GM18517 (cell line): ENCODE measurements at regions not wholly inside any gene's neighbourhood (a gene's known extent, or its start where the extent isn't known, plus 50 kb on each side); places are given as distances from the start of the nearest gene placed in this dataset.

Experiments
- ATAC-seq: cut with Tn5 transposase; IDR thresholded peaks from one replicate; pipeline ENCODE4 v1.9.1; 2021; ENCODE audit warnings: mild to moderate bottlenecking, moderate library complexity; ENCODE audit not compliant: unreplicated experiment

DNA sequence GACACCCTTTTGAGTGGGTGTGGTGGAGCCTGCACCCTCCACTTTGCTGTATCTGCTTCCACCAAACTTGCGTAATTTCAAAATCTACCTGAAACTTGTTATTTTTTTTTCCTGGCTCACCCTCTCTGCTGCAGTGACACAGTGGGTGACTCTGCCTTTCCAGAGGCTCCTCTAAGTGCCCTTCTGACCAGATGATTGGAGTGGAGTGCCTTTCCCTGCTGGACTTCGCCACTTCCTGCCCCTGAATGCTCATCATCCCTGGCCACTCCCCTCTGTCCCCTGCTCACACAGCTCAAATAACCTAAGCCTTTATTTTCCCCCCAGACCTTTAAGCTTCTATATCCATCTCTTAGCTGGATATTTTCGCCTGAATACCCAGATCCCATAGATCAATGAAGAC, 777.5 kb upstream of the ID2 start:
- no peak for ATAC-seq

DNA sequence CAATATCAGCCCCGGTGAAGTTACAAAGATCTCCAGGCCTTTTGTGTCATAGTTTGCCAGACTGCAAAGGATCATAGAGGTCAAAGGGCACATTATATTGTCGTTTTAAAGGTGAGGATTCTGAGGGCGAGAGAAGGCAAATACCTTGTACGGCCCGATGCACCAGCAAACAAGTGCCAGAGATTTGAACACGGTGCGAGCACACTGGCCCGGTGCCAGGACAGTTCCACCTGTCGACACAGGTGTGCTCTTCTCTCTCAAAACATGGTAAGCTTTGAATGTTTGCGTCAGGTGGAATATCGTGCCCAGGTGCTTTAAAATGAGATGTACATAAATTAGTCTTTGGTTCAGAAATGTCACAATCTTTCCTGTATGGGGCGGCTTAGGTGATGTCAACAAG, 776.1 kb upstream of the ID2 start:
- no peak for ATAC-seq

DNA sequence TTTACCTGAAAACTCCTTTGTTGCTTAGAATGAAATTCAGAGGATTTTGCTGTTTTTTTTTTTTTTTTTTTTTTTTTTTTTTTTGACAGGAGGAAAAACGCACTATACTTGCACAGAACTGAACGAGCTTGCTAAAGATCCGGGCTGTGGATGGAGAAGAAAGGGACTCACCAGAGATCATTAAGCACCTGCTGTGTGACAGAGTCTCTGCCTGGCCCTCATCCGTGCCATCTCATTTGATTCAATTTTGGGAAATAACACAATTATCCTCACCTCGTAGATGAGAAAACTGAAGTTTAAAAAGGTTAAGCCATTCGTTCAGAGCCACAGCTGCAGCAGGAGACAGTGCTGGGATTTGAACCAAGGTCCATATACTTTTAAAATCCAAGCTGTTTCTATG, 775.4 kb upstream of the ID2 start:
- no peak for ATAC-seq

DNA sequence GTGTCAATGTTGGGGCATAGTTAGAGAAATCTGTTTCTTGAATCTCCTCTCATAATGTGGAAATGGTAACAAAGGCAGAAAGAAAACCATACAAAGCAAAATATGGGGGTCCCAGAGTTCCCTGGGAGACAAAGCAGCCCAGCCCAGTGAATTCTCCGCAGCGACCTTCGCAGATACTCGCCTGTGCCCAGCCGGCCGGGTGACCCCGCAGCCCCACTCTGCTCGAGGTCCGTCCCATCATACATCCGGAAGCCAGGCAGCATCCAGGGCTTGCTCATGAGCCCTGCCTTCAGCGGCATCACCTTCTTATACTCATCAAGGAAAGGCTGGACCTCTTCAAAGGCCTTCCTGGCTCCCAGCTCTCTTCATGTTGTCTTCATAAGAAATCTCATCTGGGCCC, 774.8 kb upstream of the ID2 start:
- no peak for ATAC-seq

DNA sequence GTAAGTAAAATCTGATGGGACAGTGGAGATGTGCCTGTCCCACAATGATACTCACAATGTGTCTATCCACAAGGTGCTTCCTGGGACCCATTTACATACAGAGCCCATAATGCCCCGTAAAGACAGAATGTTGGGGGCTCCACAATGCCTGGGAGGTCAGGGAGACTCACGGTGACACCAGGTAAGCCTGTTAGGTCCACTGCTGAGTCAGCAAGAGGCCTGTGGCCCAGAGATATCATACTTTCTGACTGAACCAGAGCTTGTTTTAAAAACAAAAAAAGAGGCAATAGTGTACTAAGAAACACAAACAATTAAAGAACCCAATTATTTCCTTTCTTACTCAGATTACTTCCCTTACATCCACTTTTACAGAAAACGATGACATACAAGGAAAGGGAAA, 771.1 kb upstream of the ID2 start:
- ATAC-seq, result no peak

DNA sequence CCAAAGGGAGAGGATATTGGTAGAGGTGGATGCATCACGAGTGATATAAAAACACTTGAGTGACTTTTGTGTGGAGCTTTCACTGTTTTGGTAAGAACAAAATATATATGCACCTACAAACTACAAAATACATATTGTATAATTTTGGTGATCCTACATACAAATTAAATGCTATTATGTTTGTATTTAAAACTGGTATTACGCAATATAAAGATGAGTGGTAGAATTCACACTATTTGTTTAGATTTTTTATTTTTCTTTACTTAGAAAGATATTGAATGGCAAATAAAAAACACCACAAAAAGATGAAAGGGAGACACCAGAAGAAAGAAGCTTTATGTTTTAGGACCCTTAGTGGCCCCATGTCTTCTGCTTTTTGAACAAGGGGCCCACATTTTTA, 770.7 kb upstream of the ID2 start:
- no peak for ATAC-seq

DNA sequence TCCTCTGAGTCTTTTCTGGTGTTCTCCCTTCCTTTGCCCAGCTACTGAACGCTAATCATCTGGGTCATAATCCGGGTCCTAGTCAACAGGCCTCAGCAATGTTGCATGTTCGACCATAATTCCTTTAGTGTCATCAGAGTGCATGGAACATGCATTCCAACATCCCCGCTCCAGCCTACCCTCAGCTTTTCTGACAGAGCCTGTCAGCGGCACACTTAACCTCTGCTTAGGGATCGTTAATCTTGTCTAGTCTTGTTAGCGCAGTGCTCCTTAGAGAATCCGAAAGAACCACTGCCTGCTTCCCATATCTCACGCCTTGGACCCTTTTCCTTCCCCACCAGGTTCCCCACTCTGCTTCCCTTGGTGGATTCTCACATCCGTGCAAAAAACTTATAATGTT, 767.9 kb upstream of the ID2 start:
- ATAC-seq, result no peak

DNA sequence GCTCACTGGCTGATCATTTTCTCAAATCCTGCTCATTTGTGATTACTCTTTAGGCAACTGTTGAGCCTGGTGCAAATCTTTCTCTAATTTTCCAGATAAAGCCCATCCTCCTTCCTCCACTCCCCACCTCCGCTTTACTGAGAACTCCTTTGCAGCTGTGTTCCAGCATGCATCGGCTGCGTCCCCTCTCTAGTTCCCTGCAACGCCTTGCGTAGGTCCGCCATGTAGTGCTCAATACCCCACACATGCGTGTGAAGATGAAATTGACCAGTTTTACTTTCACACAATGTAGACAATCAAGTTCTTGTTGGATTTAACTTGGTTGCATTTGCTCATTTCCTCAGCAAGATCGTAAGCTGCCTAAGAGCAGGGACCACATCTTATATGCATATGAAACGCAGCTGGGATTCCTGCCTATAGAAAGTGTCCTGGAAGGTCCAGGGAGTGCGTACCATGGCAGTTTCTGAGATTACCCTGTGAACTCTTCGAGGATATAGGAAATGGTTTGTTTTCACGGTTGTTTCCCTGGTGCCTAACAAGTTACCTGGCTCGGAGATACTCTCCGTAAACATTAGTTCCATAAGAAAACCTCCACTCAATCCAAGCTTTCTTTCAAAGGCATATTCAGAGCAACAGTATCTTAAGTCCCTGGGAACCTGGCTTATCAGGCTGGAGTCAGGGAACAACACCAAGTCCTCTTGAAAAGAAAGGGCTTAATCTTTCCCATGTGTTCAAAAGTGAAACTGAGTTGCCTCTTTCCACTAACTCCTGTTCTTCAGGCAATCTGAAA, 766.4 kb upstream of the ID2 start:
- ATAC-seq, result no peak

DNA sequence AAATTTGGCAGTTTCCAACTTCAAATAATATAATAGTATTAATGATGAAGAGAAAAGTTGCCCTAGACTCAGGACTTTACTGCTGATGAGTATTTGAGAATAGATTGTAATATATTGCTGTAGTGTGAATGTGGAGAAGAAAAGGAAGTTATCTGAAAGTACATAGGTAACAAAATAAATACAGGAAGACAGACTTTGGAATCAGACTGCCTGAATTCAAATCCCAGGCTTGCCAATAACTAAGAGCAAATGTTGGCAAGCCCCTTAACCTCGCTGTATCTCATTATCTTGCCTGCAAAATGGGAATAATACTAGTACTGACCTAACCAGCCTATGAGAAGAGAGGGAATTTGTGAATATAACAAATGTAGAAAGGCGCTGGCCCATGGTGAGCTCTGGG, 765.2 kb upstream of the ID2 start:
- no peak for ATAC-seq

DNA sequence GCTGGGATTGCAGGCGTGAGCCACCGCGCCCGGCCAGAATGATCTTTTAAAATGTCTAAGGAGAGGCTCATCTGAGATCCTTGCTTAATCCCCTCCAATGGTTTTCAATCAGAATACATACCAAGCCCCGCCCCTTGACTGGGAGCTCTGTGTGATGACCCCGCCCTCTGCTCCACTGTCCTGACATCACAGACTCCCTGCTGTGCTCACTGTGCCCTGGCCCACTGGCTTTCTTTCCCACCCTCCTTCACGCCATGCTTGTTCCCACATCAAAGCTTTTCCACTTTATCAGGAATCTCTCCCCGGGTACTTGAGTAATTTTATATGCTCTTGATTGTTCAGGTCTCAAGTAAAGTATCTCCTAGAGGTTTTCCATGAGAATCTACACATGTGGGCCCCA, 762.3 kb upstream of the ID2 start:
- ATAC-seq, result no peak

DNA sequence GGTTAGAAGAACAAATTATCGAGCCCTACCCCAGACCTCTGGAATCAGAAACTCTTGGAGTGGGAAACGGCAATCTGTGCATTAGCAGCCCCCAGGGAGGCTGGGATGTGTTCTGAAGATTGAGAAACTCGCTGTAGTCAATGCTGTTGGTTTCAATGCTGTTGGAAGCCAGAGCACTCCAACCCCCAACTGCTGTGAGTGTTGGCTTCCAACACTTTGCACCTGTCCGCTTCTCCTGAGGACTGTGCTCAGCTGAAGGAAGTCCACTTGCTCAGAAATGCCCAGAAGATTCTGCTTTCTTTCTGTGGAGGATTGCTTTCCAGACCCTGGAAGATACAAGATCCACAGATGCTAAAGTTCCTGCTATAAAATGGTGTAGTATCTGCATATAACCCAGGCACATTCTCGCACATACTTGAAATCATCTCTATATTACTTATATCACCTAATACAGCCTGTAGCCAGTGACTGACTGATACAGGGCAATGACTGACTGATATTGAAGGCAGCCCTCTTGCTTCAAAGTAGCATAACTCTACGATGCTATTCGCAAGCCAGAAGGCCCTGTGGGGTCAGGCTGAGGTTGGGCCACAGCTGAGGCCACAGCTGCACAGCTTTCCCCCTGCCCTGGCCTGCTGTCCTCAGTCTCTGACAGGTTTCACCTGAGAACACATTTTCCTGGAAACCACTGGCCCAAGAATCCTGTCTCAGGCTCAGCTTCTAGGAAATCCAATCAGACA, 757.7 kb upstream of the ID2 start:
- no peak for ATAC-seq

DNA sequence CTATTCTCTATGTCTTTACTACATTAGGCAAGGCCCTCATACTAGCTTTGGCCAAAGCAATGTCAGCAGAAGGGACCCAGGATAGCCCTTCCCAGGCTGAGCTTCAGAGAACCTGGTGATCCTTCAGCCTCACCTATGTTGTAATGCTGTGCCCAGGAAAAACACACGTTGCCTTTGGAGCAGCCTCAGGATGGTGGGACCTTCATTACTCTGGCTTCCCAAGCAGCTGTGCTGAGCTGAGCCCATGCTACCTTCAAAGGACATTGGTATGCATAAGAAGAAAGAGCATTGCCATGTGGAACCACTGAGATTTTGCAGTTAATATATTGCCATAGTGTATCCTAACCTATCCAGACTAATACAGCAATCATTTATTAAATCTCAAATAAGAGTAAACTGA, 756.4 kb upstream of the ID2 start:
- ATAC-seq, result no peak

DNA sequence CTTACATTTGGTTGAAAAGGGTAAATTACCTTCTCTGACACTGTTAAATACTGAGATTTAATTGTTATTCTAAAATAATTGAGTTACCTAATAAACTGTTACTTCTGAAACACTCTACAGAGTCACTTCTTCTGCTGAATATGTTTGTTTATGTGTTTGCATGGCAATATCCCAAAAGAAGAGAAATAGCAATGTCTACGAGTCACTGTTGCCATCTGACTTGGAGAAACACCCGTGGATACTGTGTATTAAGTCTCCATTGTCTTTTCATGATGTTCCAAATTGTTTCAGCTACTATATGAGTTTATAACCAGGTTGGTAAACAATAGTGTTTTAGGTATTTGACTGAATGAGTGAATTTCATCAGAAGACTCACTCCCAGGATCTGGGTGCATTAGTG, 754.2 kb upstream of the ID2 start:
- ATAC-seq, result no peak

DNA sequence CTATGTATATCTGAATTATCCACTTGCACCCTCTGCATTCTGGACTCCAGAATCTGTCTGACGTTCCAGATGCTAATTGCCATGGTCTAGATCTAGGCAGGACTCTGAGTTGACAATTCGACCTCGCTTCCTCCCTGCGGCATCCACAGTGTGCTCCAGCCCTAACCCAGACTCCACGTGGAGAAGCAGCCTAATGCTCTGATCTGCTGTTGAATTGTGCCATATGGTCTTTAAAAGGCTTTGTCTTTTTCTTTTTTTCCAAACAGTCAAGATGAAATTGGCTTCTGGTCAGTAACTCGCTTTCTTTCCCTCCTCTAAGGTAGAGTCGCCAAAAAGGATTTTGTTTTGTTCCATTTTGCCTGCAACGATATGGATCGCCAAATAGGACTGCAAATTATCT, 752.6 kb upstream of the ID2 start:
- no peak for ATAC-seq

DNA sequence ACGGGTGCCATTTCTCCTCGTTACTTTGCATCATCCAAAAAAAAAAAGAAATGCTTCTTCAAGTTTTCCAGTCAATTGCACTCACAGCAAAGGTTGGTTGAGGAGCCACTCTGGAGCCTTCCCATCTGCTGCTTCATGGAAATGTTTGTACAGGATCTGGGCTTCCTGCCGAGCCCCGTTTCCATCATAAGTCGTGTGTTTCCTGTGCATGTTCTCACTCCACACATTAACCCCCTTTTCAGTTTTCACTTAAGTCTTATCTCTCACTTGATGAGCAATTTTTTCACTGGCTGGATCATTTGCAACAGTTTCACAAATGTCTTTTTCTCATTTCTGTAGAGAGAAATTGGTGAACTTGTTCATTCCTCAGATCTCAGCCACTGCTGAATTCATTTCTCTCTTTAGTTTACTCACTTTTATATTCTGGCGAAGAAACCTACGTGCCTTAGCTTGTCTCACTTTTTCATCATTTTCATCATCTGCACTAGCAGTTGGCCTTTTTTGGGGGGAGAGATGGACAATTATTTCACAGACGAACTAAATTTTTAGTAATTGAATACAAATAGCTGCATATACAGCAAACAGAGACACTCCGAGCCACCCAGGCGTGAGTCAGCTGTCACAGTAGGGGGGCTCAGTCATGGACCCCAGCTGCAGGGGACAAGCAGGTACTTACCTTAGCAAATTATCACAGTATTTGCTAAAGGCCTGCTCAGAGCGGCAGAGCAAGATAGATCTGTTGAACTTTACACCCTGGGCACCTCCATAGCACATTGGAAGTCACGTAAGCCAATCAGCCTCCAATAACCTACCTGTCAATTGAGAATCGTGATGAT, 750.8 kb upstream of the ID2 start:
- no peak for ATAC-seq

DNA sequence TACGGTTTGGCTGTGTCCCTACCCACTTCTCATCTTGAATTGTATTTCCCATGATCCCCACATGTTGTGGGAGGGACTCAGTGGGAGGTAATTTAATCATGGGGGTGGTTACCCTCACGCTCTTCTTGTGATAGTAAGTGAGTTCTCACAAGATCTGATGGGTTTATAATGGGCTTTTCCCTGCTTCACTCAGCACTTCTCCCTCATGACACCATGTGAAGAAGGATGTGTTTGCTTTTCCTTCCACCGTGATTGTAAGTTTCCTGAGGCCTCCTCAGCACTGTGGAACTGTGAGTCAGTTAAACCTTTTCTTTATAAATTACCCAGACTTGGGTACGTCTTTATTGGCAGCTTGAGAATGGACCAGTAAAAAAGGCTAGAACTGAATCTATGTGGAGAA, 750.0 kb upstream of the ID2 start:
- no peak for ATAC-seq

DNA sequence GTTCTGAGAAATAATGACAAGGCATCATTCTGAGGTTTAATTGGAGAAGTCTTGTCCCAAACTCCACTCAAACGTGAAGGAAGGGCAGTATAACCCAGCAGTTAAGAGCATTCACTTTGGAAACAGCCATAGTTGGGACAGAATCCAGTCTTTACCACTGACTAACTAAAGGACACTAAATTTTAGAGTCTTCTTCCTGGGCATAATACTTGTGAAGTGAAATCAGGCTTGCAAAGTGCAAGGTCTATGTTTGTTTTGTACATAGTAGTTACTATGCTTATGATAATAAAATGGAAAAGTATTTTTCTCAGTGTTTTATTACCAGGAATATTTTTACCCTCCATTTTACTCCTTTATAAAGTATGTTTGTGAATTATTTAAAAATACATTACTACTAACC, 748.2 kb upstream of the ID2 start:
- ATAC-seq, result no peak

DNA sequence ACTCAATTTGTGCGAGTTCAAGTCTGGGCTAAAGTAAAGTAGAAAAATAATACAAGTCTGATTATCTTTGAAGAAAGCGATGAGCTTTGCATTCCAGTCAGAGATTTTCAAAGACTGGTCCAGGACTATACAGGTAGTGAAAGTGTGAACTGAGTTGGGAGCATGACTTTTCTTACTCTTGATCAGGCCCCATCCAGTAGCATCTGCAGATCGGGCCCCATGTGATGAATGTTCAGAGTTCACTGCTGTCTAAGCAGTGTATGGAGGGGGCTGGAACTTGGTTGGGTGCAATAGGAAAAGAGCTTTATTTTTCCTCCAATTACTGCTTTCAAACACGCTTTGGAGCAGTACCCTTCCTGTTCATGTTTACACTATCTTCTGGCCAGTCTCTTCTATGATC, 747.4 kb upstream of the ID2 start:
- ATAC-seq, result no peak

DNA sequence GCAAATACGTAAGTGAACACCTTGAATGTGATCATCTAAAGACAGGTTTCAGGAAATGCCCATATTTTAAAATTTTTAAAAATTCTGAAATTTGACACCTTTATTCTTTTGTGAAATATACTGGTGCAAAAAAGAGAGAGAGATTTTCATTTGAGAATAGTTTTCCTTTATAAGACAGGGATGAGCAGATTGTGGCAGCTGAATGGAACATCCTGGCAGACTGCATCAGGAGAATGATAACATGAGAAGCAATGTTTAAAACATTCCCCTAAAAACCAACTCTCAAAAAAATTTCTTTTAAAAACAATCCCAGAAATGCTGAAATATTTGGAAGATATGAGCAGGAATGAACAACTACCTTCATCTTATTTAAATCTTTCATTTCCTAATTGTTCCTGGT, 744.8 kb upstream of the ID2 start:
- no peak for ATAC-seq

DNA sequence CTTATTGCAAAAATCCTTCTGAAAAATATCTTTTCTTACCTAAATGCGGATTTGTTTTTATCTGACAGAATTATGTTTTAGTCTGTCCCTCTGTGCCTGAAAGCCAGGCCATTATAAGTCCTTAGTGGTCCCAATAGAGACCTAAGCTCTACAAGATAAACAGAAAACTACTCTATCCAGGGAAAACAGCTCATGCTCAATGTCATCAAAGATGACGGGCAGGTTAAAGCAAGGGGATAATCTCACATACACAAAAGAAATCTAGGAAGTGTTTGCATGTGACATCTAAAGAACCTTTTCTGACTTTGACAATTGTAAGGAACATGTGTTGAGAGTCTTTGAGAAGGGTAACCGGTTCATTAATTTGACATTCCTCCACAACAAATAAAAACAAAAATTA, 741.1 kb upstream of the ID2 start:
- no peak for ATAC-seq

DNA sequence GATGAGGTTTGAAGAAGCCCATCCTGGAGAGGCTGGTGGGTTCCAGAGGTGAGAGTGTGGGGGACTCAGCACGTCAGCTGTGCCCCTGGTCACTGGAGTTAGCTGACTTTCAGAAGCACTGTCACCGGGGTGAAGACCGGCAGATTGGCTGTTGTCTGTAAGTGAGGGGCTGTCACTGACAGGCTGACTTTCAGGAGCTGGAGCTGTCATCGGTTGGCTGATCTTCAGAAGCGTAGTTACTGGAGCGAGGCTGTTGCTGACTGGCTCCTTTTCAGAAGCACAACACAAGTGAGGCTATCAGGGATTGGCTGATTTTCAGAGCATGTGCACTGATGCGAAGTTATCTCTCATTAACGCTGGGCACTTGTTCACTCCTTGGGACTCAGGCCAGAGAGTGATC, 738.4 kb upstream of the ID2 start:
- no peak for ATAC-seq

DNA sequence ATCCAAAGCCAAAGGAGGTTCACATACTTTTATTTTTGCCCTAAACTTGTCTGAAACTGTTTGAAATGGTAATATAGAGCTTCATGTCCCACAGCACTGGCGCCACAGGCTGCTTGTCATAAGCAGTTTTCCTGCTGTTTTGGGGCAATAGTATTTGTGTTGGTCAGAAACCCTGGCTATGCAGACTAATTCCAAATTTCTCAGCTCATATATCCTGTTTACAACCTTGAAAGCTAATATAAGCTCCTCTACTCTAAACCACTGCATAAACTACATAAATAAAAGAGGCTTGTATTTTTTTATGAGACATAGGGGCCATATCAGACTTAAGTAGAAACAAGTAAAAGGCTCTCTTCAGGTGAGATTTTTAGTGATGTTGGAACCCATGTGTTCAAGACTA, 736.8 kb upstream of the ID2 start:
- ATAC-seq, result no peak
